Gastroesophageal sphincter (tissue), 4 donors: ENCODE measurements at regions not wholly inside any gene's neighbourhood (a gene's known extent, or its start where the extent isn't known, plus 50 kb on each side); places are given as distances from the start of the nearest gene placed in this dataset.

ENCODE experiments used
- ATAC-seq: fragments of 150-250 bp; one replicate; pipeline ENCODE4 v1.9.1; 2016; ENCODE audit warnings: mild to moderate bottlenecking, moderate library complexity
- H3K27ac ChIP-seq, 4 donors: fragments of 200-600 bp; sonication (generic) in 3 of 4; 1 replicate in 3 of 4; 2 replicates in 1 of 4; pipeline ENCODE4 v1.5.1; 2016 to 2019
- H3K27me3 ChIP-seq: fragments of 200-600 bp; sonication (generic); one replicate; pipeline ENCODE4 v1.5.1; 2019
- H3K36me3 ChIP-seq, 2 donors: fragments of 200-600 bp; sonication (generic); one replicate each; pipeline ENCODE4 v1.5.1; 2019; ENCODE audit warnings: control low read depth in 1 of 2
- H3K4me1 ChIP-seq, 3 donors: fragments of 200-600 bp; sonication (generic); 1 replicate in 2 of 3; 2 replicates in 1 of 3; pipeline ENCODE4 v1.5.1; 2016 to 2019; ENCODE audit warnings: control low read depth in 2 of 3
- H3K4me3 ChIP-seq, 2 donors: fragments of 200-600 bp; sonication (generic); one replicate each; pipeline ENCODE4 v1.5.1; 2019; ENCODE audit warnings: mild to moderate bottlenecking in 1 of 2, moderate library complexity in 1 of 2
- H3K9me3 ChIP-seq, 3 donors: fragments of 200-600 bp; sonication (generic); one replicate each; pipeline ENCODE4 v1.5.1; 2017 to 2019; ENCODE audit warnings: control low read depth in 2 of 3
- CTCF ChIP-seq, 4 experiments: fragments of 200-600 bp in 2 of 4; fragments of 450-650 bp in 2 of 4; sonication (generic) in 1 of 4; IDR thresholded peaks; one replicate each; pipeline ENCODE4 v1.5.1; 2017 to 2019; ENCODE audit warnings: antibody characterized with exemption in 4 of 4, mild to moderate bottlenecking in 2 of 4, moderate library complexity in 2 of 4
- EP300 ChIP-seq: sonication (generic); formaldehyde crosslinking; IDR thresholded peaks from one replicate; pipeline ENCODE4 v1.6.1; 2017; ENCODE audit warnings: antibody characterized with exemption, mild to moderate bottlenecking
- POLR2A ChIP-seq, 2 donors: fragments of 450-650 bp; IDR thresholded peaks; one replicate each; pipeline ENCODE4 v1.6.1; 2017; ENCODE audit warnings: antibody characterized with exemption in 2 of 2, mild to moderate bottlenecking in 2 of 2, moderate library complexity in 1 of 2
- POLR2AphosphoS5 ChIP-seq: sonication (generic); formaldehyde crosslinking; IDR thresholded peaks from one replicate; pipeline ENCODE4 v1.6.1; 2017; ENCODE audit warnings: antibody characterized with exemption
- WGBS, 2 donors: methylation state at CpG; one replicate each; pipeline ENCODE4 v1.1.5; 2018; ENCODE audit warnings: low coverage in 1 of 2; 5-methylcytosine and 5-hydroxymethylcytosine counted together

- H3K27ac ChIP-seq: no peak overlapping the region
- no peak for TF ChIP-seq EP300
- TF ChIP-seq POLR2AphosphoS5: no peak
- TF ChIP-seq CTCF (IDR thresholded peaks at IDR 0.05): no peak
- no peak for TF ChIP-seq POLR2A (IDR thresholded peaks at IDR 0.05)
- H3K36me3 ChIP-seq: no peaks in the 10 kb centered on the region
- WGBS, 2 donors: 29 to 50% methylated on average over 1 of the region's 3 CpGs
- no peaks in the 10 kb centered on the region for H3K9me3 ChIP-seq
- H3K4me3 ChIP-seq: no peak overlapping the region
- H3K4me1 ChIP-seq: no peaks in the 10 kb centered on the region
- H3K27me3 ChIP-seq: no peaks in the 10 kb centered on the region
- no peak for ATAC-seq
Observed at GRCh38 chr18:1559563-1559962, 654.9 kb downstream of the ADCYAP1 start.

GRCh38 chr18:1564793-1565192 lies 660.1 kb downstream of the ADCYAP1 start:
- no peaks in the 10 kb centered on the region for H3K4me1 ChIP-seq
- no peak overlapping the region for H3K4me3 ChIP-seq
- 48 to 81% methylated on average over 3 of the region's 3 CpGs for WGBS, 2 donors
- no peak overlapping the region for H3K27ac ChIP-seq
- no peak for ATAC-seq
- no peaks in the 10 kb centered on the region for H3K27me3 ChIP-seq
- H3K36me3 ChIP-seq: no peaks in the 10 kb centered on the region
- TF ChIP-seq POLR2A (IDR thresholded peaks at IDR 0.05) (no peak), EP300 (no peak), CTCF (IDR thresholded peaks at IDR 0.05) (no peak), POLR2AphosphoS5 (no peak)
- H3K9me3 ChIP-seq: no peaks in the 10 kb centered on the region

GRCh38 chr18:1571206-1571605 lies 666.5 kb downstream of the ADCYAP1 start:
- Histone ChIP-seq H3K4me3 (no peak overlapping the region), H3K9me3 (no peaks in the 10 kb centered on the region), H3K27me3 (no peaks in the 10 kb centered on the region), H3K4me1 (no peaks in the 10 kb centered on the region), H3K36me3 (no peaks in the 10 kb centered on the region), H3K27ac (no peak overlapping the region)
- ATAC-seq: no peak
- WGBS, 2 donors: 43 to 67% methylated on average over 1 to 2 of the region's 2 CpGs
- TF ChIP-seq POLR2A (IDR thresholded peaks at IDR 0.05) (no peak), CTCF (IDR thresholded peaks at IDR 0.05) (no peak), POLR2AphosphoS5 (no peak), EP300 (no peak)

GRCh38 chr18:1573732-1574131 lies 669.1 kb downstream of the ADCYAP1 start:
- H3K4me3 ChIP-seq: no peak overlapping the region
- TF ChIP-seq POLR2A (IDR thresholded peaks at IDR 0.05) (no peak), EP300 (no peak)
- no peaks in the 10 kb centered on the region for H3K4me1 ChIP-seq
- WGBS, 2 donors: 43 to 47% methylated on average over 4 to 5 of the region's 5 CpGs
- no peak overlapping the region for H3K27ac ChIP-seq
- no peaks in the 10 kb centered on the region for H3K36me3 ChIP-seq
- no peak for ATAC-seq
- no peaks in the 10 kb centered on the region for H3K9me3 ChIP-seq
- H3K27me3 ChIP-seq: no peaks in the 10 kb centered on the region

- ATAC-seq: no peak
- H3K4me3 ChIP-seq: no peak overlapping the region
- 68 to 75% methylated on average over 3 of the region's 3 CpGs for WGBS, 2 donors
- H3K9me3 ChIP-seq: no peaks in the 10 kb centered on the region
- no peak overlapping the region for H3K27ac ChIP-seq
- H3K4me1 ChIP-seq: no peaks in the 10 kb centered on the region
- H3K27me3 ChIP-seq: no peaks in the 10 kb centered on the region
- no peak for TF ChIP-seq POLR2A (IDR thresholded peaks at IDR 0.05)
- no peak for TF ChIP-seq CTCF (IDR thresholded peaks at IDR 0.05)
- TF ChIP-seq POLR2AphosphoS5: no peak
- TF ChIP-seq EP300: no peak
- H3K36me3 ChIP-seq: no peaks in the 10 kb centered on the region
Observed at GRCh38 chr18:1575084-1575483, 670.4 kb downstream of the ADCYAP1 start.
